ENCODE measurements at regions not wholly inside any gene's neighbourhood (a gene's known extent, or its start where the extent isn't known, plus 50 kb on each side); places are given as distances from the start of the nearest gene placed in this dataset.

GRCh38 chr4:65971686-65972085 is 301.4 kb upstream of the EPHA5 start:
- ATAC-seq (peak in 1 of 4 donors; percentile 17), DNase-seq (no peak)
- intact Hi-C loops (cut with DNase I), result no loop called here
- Histone ChIP-seq H3K36me3 (ENCODE audit: insufficient read depth in 1 of 2, low read depth in 1 of 2) (no peaks in the 10 kb centered on the region), H3K4me1 (no peaks in the 10 kb centered on the region), H3K4me3 (no peak overlapping the region), H3K27me3 (ENCODE audit: insufficient read depth in 3 of 3, low read length in 2 of 3) (no peaks in the 10 kb centered on the region), H3K9me3 (peaks cover 8% of the 10 kb centered on the region), H3K27ac (no peak overlapping the region)
- TF ChIP-seq CTCF (IDR thresholded peaks at IDR 0.05), result no peak
- 76 to 90% (median 82%) methylated on average over 2 of the region's 2 CpGs for WGBS, 3 donors

GRCh38 chr4:65968831-65969558 is 298.7 kb upstream of the EPHA5 start:
- intact Hi-C loops (cut with DNase I), result no loop called here
- no peaks in the 10 kb centered on the region for H3K36me3 ChIP-seq (ENCODE audit: insufficient read depth in 1 of 2, low read depth in 1 of 2)
- no peaks in the 10 kb centered on the region for H3K27me3 ChIP-seq (ENCODE audit: insufficient read depth in 3 of 3, low read length in 2 of 3)
- DNase-seq, result no peak
- TF ChIP-seq CTCF (IDR thresholded peaks at IDR 0.05), result no peak
- H3K27ac ChIP-seq, result no peak overlapping the region
- ATAC-seq, result no peak
- H3K9me3 ChIP-seq, result no peaks in the 10 kb centered on the region
- 38 to 50% (median 42%) methylated on average over 7 of the region's 7 CpGs for WGBS, 3 donors
- no peak overlapping the region for H3K4me3 ChIP-seq
- H3K4me1 ChIP-seq, result no peaks in the 10 kb centered on the region

DNA sequence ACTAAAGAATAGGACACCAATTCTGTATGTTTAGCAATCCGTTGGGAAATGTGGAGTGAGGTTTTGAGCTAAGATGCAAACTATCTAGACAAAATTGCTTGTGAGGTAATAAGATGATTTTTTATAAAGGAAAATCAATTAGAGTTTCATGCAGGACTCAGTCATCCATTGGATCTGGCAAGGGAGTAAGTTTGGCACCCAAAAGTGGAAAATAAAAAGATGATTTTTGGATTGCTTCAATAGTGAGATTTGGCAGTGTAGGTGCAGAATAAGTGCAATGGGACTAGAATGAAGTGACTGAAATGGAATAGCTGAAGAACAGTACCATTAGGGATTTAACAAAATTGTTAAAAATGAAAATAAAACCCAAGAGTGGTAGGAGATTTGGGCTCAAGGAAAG is 290.5 kb upstream of the EPHA5 start:
- Histone ChIP-seq H3K27me3 (ENCODE audit: insufficient read depth in 3 of 3, low read length in 2 of 3) (no peaks in the 10 kb centered on the region), H3K36me3 (ENCODE audit: insufficient read depth in 1 of 2, low read depth in 1 of 2) (no peaks in the 10 kb centered on the region), H3K27ac (no peak overlapping the region), H3K4me3 (no peak overlapping the region), H3K4me1 (no peaks in the 10 kb centered on the region), H3K9me3 (no peaks in the 10 kb centered on the region)
- intact Hi-C loops (cut with DNase I), result no loop called here
- ATAC-seq, result no peak
- DNase-seq, result no peak
- TF ChIP-seq CTCF (IDR thresholded peaks at IDR 0.05), result no peak
- 34 to 67% (median 59%) methylated on average over 1 of the region's 1 CpG for WGBS, 3 donors

DNA sequence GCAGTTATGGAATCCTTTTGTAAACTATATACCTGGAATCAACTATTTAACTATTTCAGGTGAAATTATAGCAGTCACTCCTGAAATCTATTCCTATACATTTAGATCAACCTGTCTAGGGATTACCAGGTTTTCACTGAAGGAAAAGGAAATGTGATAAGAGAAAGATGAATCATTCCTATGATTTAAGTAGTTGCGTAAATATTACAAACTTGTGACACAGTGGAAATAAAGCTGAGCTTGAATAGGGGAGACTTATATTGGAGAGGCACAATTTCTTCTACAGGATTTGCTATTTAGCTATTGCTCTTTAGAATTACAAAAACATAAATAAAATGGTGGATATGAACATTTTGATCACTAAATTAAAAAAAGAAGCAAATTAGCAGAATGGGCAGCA is 284.1 kb upstream of the EPHA5 start:
- Histone ChIP-seq H3K36me3 (ENCODE audit: insufficient read depth in 1 of 2, low read depth in 1 of 2) (no peaks in the 10 kb centered on the region), H3K27ac (no peak overlapping the region), H3K9me3 (no peaks in the 10 kb centered on the region), H3K4me3 (no peak overlapping the region), H3K4me1 (no peaks in the 10 kb centered on the region), H3K27me3 (ENCODE audit: insufficient read depth in 3 of 3, low read length in 2 of 3) (no peaks in the 10 kb centered on the region)
- intact Hi-C loops (cut with DNase I), result no loop called here
- ATAC-seq (no peak), DNase-seq (no peak)
- 94 to 95% (median 95%) methylated on average over 1 of the region's 1 CpG for WGBS, 3 donors
- TF ChIP-seq CTCF (IDR thresholded peaks at IDR 0.05), result no peak

- TF ChIP-seq CTCF (IDR thresholded peaks at IDR 0.05), result no peak
- no peak for DNase-seq
- ATAC-seq, result no peak
- intact Hi-C loops (cut with DNase I), result no loop called here
- H3K27me3 ChIP-seq (ENCODE audit: insufficient read depth in 3 of 3, low read length in 2 of 3), result no peaks in the 10 kb centered on the region
- H3K36me3 ChIP-seq (ENCODE audit: insufficient read depth in 1 of 2, low read depth in 1 of 2), result no peaks in the 10 kb centered on the region
- 81 to 92% (median 88%) methylated on average over 1 of the region's 1 CpG for WGBS, 3 donors
- no peak overlapping the region for H3K27ac ChIP-seq
- no peaks in the 10 kb centered on the region for H3K4me1 ChIP-seq
- H3K4me3 ChIP-seq, result no peak overlapping the region
- no peaks in the 10 kb centered on the region for H3K9me3 ChIP-seq
Measured at GRCh38 chr4:65951177-65951576, 280.9 kb upstream of the EPHA5 start.
